PC-9 (cell line): ENCODE measurements at regions not wholly inside any gene's neighbourhood (a gene's known extent, or its start where the extent isn't known, plus 50 kb on each side); places are given as distances from the start of the nearest gene placed in this dataset.

Experiments used
- CTCF ChIP-seq: fragments of 200-600 bp; sonication (generic); conservative IDR thresholded peaks from 2 replicates; pipeline ENCODE4 v1.6.1; 2017; ENCODE audit warnings: mixed run types, antibody characterized with exemption, mild to moderate bottlenecking, moderate library complexity
- EZH2 ChIP-seq: fragments of 200-600 bp; sonication (generic); IDR thresholded peaks from 2 replicates; pipeline ENCODE4 v1.8.0; 2017; ENCODE audit warnings: antibody characterized with exemption, low read depth

GRCh38 chr2:76678383-76679024, 843.7 kb downstream of the LRRTM4 start:
- TF ChIP-seq CTCF (no peak), EZH2 (no peak)
